Activated T-cell treated with anti-CD3 and anti-CD28 coated beads, Interleukin-2, amount 50 U/mL, for 4 hours (primary cell): ENCODE measurements at regions not wholly inside any gene's neighbourhood (a gene's known extent, or its start where the extent isn't known, plus 50 kb on each side); places are given as distances from the start of the nearest gene placed in this dataset.

Experiments used
- ATAC-seq, 2 donors: fragments of 200-7000 bp; cut with Tn5 transposase; one replicate each; pipeline ENCODE4 v1.10.0; 2021
- DNase-seq: peaks from one replicate; pipeline ENCODE4 v3.0.0-alpha.2; 2020
- H3K27me3 Mint-ChIP-seq: one replicate; pipeline ENCODE4 v1.8.0; 2021; ENCODE audit warnings: low read depth, mixed read lengths
- H3K36me3 Mint-ChIP-seq: one replicate; pipeline ENCODE4 v1.8.0; 2022; ENCODE audit warnings: mixed read lengths; ENCODE audit not compliant: insufficient read depth
- H3K4me1 Mint-ChIP-seq: one replicate; pipeline ENCODE4 v1.8.0; 2021; ENCODE audit warnings: low read depth, mixed read lengths
- H3K4me3 Mint-ChIP-seq: one replicate; pipeline ENCODE4 v1.8.0; 2021; ENCODE audit warnings: mild to moderate bottlenecking, moderate library complexity, mixed read lengths
- H3K9me3 Mint-ChIP-seq: one replicate; pipeline ENCODE4 v1.8.0; 2021; ENCODE audit warnings: mixed read lengths

DNA sequence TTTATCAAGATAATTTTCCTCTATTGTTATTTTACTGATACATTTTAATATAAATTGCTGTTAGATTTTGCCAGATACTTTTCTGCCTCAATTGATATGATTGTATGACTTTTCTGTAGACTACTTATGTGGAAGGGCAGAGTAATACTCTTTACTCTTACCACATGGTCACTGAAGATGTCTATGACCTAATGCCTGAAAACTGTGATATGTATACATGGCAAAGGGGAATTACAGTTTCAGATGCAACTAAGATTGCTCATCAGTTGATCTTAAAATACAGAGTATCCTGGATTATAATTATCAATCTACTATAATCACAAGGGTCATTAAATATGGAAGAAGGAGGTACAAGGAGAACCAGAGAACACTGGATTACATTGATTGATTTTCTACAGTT is 1528.0 kb downstream of the BRINP3 start:
- no peaks in the 10 kb centered on the region for H3K4me1 Mint-ChIP-seq
- no peaks in the 10 kb centered on the region for H3K36me3 Mint-ChIP-seq
- H3K9me3 Mint-ChIP-seq = peaks cover 15% of the 10 kb centered on the region
- no peak overlapping the region for H3K4me3 Mint-ChIP-seq
- no peaks in the 10 kb centered on the region for H3K27me3 Mint-ChIP-seq
- DNase-seq = no peak
- no peak for ATAC-seq

DNA sequence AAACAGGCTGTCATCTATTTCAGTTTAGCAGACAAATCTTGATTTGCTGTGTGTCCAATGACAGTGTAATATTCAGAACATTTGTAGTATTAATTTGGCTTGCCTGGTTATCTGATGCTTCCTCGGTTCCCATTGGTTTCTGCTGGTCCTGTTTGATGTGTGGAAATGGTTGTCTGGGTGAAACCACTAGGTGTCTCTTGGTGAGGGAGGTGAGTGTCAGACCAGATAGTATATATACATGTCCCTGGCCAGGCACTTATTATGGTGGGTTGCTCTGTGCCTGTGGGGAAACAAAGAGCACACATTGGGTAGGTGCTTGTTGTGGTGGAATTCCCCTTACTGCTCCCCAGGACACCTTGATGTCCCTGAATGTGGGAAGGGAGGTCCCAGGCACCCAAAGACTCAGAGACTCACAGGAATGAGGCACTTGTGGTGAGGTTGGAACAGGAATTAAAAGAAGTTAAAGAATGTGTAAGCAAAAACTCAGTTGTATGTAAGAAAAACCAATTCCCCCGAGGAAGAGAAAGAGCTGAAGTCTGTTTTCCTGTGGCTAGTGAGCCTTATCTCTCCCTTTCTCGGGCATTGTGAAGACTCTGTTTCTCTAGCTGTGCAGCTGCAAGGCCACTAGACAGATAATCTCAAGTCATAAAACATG is 1519.1 kb downstream of the BRINP3 start:
- H3K27me3 Mint-ChIP-seq = no peaks in the 10 kb centered on the region

DNA sequence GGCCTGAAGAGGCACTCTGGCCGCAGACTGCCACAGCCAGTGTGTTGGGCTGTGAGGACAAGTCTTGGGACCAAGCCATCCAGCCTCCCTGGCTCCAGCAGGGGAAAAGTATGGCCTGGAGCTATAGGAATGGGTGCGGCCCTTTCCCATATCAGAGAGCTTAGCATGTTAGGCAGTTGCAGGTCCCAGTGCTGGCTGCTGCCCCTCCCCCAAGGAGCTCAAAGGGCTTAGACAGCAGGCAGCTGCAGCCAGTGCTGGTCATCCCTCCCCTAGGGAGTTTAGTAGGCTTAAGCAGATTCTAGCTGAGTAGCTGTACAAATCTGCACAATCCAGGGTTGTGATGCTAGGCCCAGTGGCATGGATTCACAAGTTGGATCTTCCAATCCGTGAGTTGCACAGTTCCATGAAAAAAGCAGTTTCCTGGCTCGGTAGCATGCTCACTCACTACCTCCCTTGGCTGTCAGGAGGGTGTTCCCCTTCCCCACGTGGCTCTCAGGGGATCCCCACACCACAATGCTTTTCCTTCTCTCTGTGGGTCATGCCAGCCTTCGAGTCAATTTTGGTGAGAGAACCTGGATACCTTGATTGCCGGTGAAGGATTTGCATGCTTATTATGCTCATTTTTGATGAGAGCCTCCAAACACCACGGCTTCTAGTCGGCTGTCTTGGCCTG is 1490.8 kb downstream of the BRINP3 start:
- Mint-ChIP-seq H3K36me3 (no peaks in the 10 kb centered on the region), H3K9me3 (peaks cover 22% of the 10 kb centered on the region), H3K4me1 (no peaks in the 10 kb centered on the region), H3K4me3 (no peak overlapping the region), H3K27me3 (no peaks in the 10 kb centered on the region)
- ATAC-seq (no peak), DNase-seq (no peak)

More for the DNA sequence above, 1519.1 kb downstream of the BRINP3 start:
- DNase-seq = no peak
- H3K4me1 Mint-ChIP-seq = no peaks in the 10 kb centered on the region
- peaks cover 34% of the 10 kb centered on the region for H3K9me3 Mint-ChIP-seq
- H3K36me3 Mint-ChIP-seq = no peaks in the 10 kb centered on the region
- no peak for ATAC-seq
- no peak overlapping the region for H3K4me3 Mint-ChIP-seq

DNA sequence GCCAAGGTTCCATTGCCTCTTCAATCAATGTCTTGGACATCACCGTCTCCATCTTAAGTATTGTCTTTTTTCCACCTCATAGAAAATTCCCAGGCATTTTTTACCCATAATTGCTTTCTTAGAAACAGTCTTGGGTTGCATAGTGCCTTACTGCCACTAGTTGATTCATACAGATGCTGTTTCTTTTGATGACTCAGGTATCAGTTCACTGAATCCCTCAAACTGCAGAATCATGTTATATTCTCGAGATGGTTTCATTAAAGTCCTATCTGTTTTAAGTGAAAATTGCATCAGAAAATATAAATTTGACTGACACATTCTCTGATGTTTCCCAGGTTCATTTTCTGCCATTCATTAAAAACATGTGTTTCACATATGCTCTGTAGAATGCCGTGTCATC is 1489.1 kb downstream of the BRINP3 start:
- Mint-ChIP-seq H3K27me3 (no peaks in the 10 kb centered on the region), H3K4me1 (no peaks in the 10 kb centered on the region)

DNA sequence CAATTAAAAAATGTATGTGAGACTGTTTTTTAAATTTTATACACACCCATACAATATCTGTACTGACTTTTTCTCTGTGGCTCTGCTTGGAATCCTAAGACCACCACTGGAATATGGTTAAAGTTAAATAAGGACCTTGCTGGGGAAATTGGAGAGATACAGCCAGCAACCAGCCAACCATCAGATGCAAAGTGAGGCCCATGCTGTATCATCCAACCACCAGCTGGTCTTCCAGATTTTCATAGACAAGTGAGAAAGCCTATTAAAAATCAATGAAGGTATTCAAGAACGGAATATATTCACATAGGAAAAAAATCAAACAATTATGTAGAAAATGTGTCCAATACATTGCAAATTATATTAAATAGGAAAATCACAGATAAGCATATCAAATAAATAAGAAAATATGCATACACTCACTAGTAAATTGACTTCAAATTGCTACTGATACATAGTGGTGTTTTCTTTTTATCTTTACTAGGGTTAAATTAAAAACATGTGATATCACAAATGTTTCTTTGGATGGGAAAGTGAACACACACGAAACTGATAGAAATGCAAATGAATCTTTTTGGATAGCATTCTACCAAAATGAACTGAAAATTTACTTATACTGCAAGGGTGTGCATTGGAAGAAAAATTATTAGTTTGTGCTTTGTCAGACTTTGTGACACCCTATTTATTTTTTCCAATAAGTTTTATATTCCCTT is 1486.3 kb downstream of the BRINP3 start:
- DNase-seq (no peak), ATAC-seq (no peak)
- peaks cover 19% of the 10 kb centered on the region for H3K9me3 Mint-ChIP-seq
- H3K4me3 Mint-ChIP-seq = no peak overlapping the region
- H3K4me1 Mint-ChIP-seq = no peaks in the 10 kb centered on the region
- no peaks in the 10 kb centered on the region for H3K36me3 Mint-ChIP-seq
- no peaks in the 10 kb centered on the region for H3K27me3 Mint-ChIP-seq

More for the DNA sequence above, 1489.1 kb downstream of the BRINP3 start:
- no peak for DNase-seq
- ATAC-seq = no peak
- H3K4me3 Mint-ChIP-seq = no peak overlapping the region
- H3K36me3 Mint-ChIP-seq = no peaks in the 10 kb centered on the region
- peaks cover 22% of the 10 kb centered on the region for H3K9me3 Mint-ChIP-seq

DNA sequence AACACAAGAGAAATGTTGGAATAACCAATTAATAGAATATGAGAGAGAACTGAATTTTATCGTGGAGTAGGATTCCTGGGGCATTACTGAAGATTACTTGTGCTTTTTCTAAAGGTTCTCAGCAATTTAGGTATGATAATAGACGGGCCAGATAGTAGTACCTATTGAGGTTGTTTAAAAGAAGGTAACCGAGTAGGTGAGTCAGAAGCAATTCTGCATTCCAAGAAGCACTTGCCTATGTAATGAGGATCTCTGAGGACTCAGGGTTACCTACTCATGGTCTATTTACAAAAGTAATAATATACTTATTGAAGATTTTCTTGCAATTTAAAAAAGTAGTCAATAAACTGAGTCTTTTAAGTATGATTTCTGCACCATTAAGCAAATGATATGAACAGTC is 1469.8 kb downstream of the BRINP3 start:
- ATAC-seq (no peak), DNase-seq (no peak)
- Mint-ChIP-seq H3K27me3 (no peaks in the 10 kb centered on the region), H3K4me1 (no peaks in the 10 kb centered on the region), H3K4me3 (no peak overlapping the region), H3K36me3 (no peaks in the 10 kb centered on the region), H3K9me3 (peaks cover 14% of the 10 kb centered on the region)

DNA sequence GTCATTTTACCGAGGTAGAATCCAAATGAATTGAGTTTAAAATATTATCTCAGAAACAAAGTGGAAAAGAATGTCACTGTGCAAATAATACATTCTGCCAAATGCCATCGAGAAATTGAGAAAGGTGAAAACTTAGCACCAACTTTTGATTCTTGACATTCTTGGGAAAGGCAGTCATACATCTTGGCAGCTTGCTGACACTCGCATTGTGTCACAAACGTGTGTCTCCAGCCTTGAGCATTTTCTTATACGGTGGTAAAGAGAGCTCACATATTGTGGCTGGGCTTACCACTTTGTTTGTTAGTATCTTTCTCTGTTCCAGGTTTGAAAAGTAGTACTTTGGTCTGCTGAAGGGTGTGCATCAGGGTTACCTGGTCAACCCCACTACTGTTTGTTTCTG is 1456.1 kb downstream of the BRINP3 start:
- H3K4me3 Mint-ChIP-seq = no peak overlapping the region

DNA sequence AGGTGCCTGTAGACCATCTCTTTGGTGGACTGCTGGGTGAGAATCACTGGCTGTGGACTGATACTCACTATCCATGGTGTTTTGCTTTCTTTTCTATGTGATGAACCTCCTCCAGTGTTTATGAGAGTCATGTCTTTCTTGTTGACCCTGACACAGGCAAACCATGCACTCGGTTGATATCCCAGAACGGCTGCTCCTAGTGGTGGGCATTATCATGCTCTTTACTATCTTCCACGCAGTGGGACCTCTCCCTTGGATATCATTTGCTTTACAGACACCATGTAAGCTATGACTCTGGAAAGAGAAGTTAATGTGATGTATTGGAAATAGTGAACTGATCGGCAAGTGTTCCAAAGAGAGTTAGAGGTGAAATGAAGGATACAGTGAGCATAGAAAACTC is 1455.6 kb downstream of the BRINP3 start:
- Mint-ChIP-seq H3K4me1 (no peaks in the 10 kb centered on the region), H3K9me3 (peaks cover 18% of the 10 kb centered on the region), H3K36me3 (no peaks in the 10 kb centered on the region), H3K4me3 (no peak overlapping the region), H3K27me3 (no peaks in the 10 kb centered on the region)
- ATAC-seq (no peak), DNase-seq (no peak)

More for the DNA sequence above, 1456.1 kb downstream of the BRINP3 start:
- no peaks in the 10 kb centered on the region for H3K4me1 Mint-ChIP-seq
- DNase-seq = no peak
- no peak for ATAC-seq
- no peaks in the 10 kb centered on the region for H3K36me3 Mint-ChIP-seq
- H3K9me3 Mint-ChIP-seq = peaks cover 23% of the 10 kb centered on the region
- H3K27me3 Mint-ChIP-seq = no peaks in the 10 kb centered on the region

DNA sequence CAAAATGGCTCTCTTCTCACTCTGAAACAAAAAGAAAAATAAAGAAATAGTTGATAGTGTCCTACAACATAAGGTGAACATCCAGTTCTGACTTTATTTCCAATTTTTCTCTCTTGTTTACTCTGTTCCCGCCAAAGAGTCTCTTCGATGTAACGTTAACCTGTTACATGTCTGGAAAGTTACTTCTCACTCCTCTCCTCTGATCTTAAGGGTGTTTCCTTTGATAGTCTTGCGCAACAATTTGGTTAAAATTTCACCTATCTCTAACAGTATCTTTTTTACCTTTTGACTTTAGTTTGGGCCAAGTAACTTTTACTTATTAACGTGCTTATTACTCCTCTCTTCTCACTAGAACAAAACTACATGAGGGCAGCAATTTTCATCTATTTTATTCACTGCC is 1450.2 kb downstream of the BRINP3 start:
- DNase-seq (no peak), ATAC-seq (no peak)
- H3K27me3 Mint-ChIP-seq = no peaks in the 10 kb centered on the region
- no peaks in the 10 kb centered on the region for H3K36me3 Mint-ChIP-seq
- H3K4me1 Mint-ChIP-seq = no peaks in the 10 kb centered on the region
- H3K9me3 Mint-ChIP-seq = peaks cover 16% of the 10 kb centered on the region
- H3K4me3 Mint-ChIP-seq = no peak overlapping the region

DNA sequence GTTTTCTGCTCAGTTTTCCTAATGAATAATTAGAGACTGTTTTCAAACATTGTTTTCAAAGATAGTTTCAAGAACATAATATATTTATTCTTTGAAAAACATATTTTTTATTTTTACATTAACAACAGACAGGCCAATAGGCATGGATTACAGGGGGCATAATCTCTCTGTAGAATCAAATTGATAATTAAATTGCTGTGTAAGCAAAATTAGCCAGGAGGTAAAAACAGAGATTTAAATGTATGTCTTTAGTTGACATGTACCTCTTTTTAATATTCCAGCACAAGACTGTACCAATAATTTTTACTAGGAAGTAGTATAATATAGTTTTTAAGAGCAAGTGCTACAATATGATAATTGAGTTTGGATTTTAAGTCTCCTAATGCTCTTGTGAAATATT is 1444.5 kb downstream of the BRINP3 start:
- Mint-ChIP-seq H3K27me3 (no peaks in the 10 kb centered on the region), H3K4me1 (no peaks in the 10 kb centered on the region), H3K36me3 (no peaks in the 10 kb centered on the region), H3K9me3 (peaks cover 7% of the 10 kb centered on the region), H3K4me3 (no peak overlapping the region)
- no peak for DNase-seq
- no peak for ATAC-seq

DNA sequence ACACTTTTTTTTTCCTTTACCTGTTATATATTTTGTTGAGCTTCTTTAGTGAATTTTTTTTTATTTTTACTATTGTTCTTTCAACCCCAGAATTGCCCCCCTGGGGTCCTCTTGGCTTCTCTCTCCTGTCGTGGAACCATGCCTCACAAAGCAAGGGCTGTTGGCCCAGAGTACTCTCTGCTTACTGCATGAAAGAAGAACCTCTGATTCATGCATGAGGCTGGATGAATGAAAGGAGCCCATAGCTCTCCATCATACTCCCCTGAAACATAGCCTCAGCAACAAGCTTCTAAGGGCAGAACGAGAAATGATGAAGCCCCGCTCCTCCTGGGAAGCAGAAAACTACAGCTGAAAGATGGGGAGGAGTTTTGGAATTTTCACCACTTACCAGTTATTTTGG is 1441.0 kb downstream of the BRINP3 start:
- ATAC-seq = no peak
- H3K9me3 Mint-ChIP-seq = peaks cover 7% of the 10 kb centered on the region
- H3K27me3 Mint-ChIP-seq = no peaks in the 10 kb centered on the region
- DNase-seq = no peak
- H3K4me1 Mint-ChIP-seq = no peaks in the 10 kb centered on the region
- no peak overlapping the region for H3K4me3 Mint-ChIP-seq
- no peaks in the 10 kb centered on the region for H3K36me3 Mint-ChIP-seq

DNA sequence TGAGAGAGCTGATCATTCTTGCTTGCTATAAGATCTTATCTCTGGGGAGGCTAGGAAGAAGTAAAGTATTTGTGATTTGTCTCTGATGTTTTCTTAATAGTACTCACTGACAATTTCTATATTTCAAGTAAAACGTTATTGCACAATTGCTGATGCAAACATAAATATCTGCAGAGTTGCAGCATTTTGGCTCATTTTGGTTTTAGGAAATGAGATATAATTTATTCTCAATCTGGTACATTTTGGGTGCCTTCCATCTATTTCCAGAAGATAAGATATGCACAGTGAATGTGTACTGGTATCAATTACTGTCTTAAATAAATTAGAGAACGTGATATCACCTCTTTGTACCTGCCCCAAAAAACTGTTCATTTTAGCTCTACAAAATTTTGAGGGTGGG is 1431.5 kb downstream of the BRINP3 start:
- no peaks in the 10 kb centered on the region for H3K36me3 Mint-ChIP-seq
- ATAC-seq (no peak), DNase-seq (no peak)
- no peaks in the 10 kb centered on the region for H3K27me3 Mint-ChIP-seq
- H3K4me3 Mint-ChIP-seq = no peak overlapping the region
- H3K9me3 Mint-ChIP-seq = peaks cover 9% of the 10 kb centered on the region
- no peaks in the 10 kb centered on the region for H3K4me1 Mint-ChIP-seq

DNA sequence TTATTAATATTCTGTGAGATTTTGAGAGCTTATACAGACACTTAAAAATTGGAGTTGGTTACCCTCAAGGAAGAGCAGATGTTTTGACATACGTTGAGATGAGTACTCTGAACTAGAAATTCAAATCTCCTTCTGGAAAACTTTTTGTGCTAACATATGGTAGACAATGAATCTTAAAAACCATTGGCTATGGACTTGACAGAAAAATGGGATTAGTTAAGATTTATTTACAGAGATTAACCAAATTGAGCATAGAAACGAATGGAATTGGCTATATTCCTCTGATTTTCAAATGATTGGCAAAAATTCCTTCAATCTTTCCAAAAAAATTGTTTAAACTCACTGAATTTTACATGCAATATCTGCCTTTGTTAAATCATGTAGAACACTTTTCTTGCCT is 1392.9 kb downstream of the BRINP3 start:
- Mint-ChIP-seq H3K27me3 (no peaks in the 10 kb centered on the region), H3K36me3 (no peaks in the 10 kb centered on the region), H3K4me1 (no peaks in the 10 kb centered on the region), H3K9me3 (peaks cover 6% of the 10 kb centered on the region), H3K4me3 (no peak overlapping the region)
- ATAC-seq (no peak), DNase-seq (no peak)

DNA sequence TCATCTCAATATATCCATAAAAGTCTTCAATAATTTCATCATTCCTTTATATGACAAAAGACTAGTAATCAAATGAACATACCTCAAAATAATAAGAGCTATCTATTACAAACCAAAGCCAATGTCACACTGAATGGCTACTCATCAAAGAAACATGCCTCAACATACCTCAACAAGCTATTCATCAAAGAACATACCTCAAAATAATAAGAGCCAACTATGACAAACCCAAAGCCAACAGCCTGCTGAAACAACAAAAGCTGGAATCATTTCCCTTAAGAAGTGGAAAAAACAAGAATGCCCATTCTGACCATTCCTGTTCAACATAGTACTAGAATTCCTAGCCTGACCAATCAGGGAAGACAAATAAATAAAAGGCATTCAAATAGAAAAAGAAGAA is 1373.7 kb downstream of the BRINP3 start:
- Mint-ChIP-seq H3K36me3 (no peaks in the 10 kb centered on the region), H3K4me3 (no peak overlapping the region), H3K9me3 (peaks cover 25% of the 10 kb centered on the region), H3K4me1 (no peaks in the 10 kb centered on the region), H3K27me3 (no peaks in the 10 kb centered on the region)
- no peak for DNase-seq
- ATAC-seq = no peak
